ENCODE measurements at regions not wholly inside any gene's neighbourhood (a gene's known extent, or its start where the extent isn't known, plus 50 kb on each side); places are given as distances from the start of the nearest gene placed in this dataset.
"Not testable (repeated sequence)": the region's sequence is repeated elsewhere in the genome, so short reads cannot be mapped to it uniquely, and the experiment has no call there.

DNA sequence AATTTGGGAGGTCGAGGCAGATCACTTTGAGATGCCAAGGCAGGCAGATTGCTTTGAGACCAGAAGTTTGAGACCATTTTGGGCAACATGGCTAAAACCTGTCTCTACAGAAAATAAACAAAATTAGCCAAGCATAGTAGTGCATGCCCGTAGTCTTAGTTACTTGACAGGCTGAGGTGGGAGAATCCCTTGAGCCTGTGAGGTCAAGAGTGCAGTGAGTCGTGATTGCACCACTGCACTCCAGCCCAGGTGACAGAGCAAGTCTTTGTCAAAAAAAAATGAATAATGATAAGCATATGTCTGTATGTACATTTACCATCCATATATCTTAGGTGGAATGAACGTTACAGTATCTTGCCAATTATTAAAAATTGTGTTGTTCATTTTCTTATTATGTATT lies 2447.7 kb downstream of the PCDH9 start:
- DNase-seq (ENCODE audit: low spot score): no peak

GRCh38 chr13:64778002-64778401 lies 2452.1 kb downstream of the PCDH9 start:
- no peak for DNase-seq (ENCODE audit: low spot score)

GRCh38 chr13:64774915-64775314 lies 2455.2 kb downstream of the PCDH9 start:
- no peak for DNase-seq (ENCODE audit: low spot score)

DNA sequence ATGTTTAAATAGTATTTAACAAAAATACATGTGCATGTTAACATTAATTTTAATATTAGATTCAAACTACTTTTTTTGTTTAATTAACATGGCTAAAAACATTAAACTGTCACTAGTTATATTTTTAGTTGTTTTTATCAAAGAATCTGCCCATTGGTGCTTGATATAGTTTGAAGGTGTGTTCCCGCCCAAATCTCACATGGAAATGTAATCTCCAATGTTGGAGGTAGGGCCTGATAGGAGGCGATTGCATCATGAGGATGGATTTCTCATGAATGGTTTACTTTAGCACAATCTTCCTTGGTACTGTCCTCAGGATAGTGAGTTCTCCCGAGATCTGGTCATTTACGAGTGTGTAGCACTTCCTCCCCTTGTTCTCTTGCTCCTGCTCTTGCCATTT lies 2459.4 kb downstream of the PCDH9 start:
- DNase-seq (ENCODE audit: low spot score): no peak

DNA sequence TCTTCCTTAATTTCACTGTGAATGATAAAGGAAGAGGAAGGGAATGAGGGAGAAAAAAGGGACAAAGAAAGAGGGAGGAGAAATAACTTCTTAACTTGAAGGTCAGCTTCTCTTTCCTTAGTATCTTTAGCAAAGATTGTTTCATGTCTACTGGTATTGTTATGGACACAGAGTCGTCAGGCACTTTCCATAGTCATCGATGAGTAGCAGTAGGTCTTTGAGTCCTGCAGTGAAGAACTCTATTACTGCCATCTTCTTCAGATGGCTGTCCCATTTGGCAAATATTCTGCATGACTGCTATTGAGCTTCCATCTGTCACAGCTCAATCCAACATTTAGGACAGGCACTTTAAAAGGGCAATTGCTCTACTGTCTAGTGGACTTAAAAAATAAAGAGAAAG lies 2463.1 kb downstream of the PCDH9 start:
- no peak for DNase-seq (ENCODE audit: low spot score)

- no peak for DNase-seq (ENCODE audit: low spot score)
Observed at GRCh38 chr13:64765636-64766035, 2464.5 kb downstream of the PCDH9 start.

DNA sequence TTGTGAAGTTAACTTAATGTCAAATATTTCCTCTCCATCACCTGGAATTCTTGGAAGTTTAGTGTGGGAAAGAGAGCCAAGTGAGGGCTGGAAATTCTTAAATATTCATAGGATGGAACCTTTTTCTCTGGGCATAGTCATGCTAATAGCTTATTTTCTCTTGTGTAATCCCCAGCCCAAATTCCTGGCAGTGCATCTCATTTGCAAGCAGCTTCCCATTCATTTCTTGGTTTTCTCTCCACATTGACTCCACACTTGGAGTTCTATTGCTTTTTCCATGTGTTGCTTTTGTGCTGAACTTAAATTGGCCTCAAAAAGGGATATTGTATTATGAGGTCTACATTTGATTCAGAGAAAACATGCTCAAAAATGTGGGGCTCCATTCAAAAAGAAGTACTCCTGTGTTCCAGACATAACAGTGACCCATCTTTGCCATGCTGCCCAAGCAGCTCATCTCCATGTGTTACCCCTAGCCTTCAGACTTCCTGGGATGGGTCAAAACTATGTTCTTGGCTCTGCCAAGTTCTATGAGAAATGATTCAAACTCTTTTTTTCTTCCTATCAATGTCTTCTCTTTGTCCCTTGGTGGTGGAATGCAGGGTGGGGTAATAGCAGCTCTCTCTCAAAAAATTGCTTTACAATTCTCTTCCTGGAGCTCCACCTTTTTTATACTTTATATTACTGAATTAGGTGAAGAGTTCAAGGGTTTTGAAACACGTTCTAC lies 2471.5 kb downstream of the PCDH9 start:
- peak; percentile 13 for DNase-seq (ENCODE audit: low spot score)

GRCh38 chr13:64756621-64757020 lies 2473.5 kb downstream of the PCDH9 start:
- no peak for DNase-seq (ENCODE audit: low spot score)

DNA sequence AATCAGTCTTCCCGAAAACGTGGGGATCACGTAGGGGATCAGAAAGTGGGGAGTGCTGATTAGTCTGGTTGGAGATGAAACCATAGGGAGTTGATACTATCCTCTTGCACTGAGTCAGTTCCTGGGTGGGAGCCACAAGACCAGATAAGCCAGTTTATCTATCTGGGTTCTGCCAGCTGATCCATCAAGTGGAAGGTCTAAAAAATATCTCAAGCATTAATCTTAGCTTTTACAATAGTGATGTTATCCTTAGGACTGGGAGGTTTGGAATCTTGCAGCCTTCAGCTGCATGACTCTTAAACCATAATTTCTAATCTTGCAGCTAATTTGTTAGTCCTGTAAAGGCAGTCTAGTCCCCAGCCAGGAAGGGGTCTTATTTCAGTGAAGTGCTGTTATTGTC lies 2474.2 kb downstream of the PCDH9 start:
- no peak for DNase-seq (ENCODE audit: low spot score)

DNA sequence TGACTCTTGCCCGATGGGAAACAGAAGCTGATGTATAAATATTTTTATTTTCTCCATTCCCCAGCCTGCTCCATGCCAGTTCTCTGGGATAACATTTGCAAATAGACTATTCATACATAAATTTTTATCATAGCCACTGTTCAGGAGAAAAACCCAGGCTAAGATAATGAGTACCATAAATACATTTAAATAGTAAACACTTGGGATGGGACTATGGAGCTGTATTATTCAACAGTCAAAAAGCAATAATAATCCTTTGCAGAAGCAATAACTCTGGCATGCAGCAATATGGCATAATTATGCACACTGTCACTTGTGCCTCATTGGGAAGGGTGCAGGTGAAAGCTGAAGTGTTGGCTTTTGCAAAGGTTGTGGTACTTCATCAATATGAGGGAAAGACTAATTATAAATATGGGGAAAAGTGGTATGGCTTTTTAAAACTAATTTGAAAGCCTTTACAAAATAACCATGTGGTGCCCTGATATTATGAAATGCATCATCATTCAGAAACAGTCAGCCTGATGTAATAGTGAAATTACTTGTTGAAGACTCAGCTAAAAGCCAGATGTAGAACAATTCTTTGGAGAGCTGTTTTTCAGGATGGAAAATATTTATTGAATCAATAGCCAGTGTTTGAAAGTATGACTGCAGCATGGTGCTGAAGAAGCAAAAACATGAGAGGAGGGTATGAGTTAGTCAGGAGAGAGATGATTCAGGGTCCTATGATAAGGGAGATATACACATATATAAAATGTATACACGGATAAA lies 2476.7 kb downstream of the PCDH9 start:
- peak; percentile 6 for DNase-seq (ENCODE audit: low spot score)

GRCh38 chr13:64749301-64749700 lies 2480.8 kb downstream of the PCDH9 start:
- DNase-seq (ENCODE audit: low spot score): no peak

- DNase-seq (ENCODE audit: low spot score): no peak
Observed at GRCh38 chr13:64746845-64747244, 2483.3 kb downstream of the PCDH9 start.

- no peak for DNase-seq (ENCODE audit: low spot score)
Observed at GRCh38 chr13:64740493-64740892, 2489.6 kb downstream of the PCDH9 start.

DNA sequence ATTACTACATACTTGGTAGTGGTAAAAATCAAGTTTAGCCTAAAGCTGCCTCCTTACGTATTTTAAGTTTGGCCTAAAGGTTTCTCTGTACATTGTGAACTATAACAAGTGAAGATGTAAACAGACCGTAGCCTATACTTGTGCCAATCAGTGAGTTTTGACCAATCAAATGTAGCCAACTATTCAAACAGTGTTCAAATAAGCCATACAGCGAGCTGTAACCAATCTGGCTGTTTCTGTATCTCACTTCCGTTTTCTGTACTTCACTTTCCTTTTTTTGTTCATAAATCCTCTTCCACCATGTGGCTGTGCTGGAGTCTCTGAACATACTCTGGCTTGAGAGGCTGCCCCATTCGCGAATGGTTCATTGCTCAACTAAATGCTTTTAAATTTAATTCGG lies 2504.6 kb downstream of the PCDH9 start:
- no peak for DNase-seq (ENCODE audit: low spot score)

GRCh38 chr13:64723724-64724123 lies 2506.4 kb downstream of the PCDH9 start:
- peak; percentile 77 for DNase-seq (ENCODE audit: low spot score)

- DNase-seq (ENCODE audit: low spot score): no peak
Observed at GRCh38 chr13:64718116-64718515, 2512.0 kb downstream of the PCDH9 start.

- no peak for DNase-seq (ENCODE audit: low spot score)
Observed at GRCh38 chr13:64716936-64717335, 2513.2 kb downstream of the PCDH9 start.

DNA sequence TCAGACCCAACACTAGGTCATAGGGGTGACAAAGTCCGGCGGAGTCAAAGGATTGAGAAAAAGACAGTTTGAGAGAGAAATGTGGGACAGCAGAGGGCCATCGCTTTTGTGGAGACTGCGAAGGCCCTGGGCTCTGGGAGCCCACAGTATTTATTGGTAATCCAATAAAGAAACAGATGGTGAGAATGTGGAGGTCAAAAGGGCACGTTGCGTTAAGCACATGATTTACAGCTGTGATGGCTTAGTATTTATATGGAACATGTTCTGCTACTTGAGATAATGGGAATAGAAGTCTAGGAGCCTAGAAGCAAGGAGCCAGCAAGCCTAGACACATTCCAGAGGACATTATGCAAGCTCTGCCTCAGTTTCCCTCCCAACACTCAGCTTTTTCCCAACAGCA lies 2521.1 kb downstream of the PCDH9 start:
- no peak for DNase-seq (ENCODE audit: low spot score)

GRCh38 chr13:64704121-64704649 lies 2526.0 kb downstream of the PCDH9 start:
- DNase-seq (ENCODE audit: low spot score): no peak

DNA sequence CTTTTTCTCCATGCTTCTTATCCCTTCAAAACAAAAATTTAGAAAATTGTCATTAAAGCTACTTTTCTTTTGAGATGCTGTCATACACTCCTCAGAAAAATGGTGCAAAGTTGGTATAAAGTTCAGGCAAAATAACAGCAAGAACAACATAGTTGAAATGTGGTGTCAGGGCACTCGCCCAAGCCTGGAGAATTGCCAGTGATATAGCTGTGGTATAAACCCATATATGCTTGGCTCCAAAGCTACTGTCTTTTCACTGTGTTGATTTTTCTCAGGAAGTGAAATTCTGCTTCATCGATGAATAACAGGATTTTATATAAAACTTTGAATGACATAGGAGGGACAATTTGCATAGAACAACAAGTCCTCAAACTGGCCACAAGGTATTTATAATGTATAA lies 2532.9 kb downstream of the PCDH9 start:
- DNase-seq (ENCODE audit: low spot score): no peak

DNA sequence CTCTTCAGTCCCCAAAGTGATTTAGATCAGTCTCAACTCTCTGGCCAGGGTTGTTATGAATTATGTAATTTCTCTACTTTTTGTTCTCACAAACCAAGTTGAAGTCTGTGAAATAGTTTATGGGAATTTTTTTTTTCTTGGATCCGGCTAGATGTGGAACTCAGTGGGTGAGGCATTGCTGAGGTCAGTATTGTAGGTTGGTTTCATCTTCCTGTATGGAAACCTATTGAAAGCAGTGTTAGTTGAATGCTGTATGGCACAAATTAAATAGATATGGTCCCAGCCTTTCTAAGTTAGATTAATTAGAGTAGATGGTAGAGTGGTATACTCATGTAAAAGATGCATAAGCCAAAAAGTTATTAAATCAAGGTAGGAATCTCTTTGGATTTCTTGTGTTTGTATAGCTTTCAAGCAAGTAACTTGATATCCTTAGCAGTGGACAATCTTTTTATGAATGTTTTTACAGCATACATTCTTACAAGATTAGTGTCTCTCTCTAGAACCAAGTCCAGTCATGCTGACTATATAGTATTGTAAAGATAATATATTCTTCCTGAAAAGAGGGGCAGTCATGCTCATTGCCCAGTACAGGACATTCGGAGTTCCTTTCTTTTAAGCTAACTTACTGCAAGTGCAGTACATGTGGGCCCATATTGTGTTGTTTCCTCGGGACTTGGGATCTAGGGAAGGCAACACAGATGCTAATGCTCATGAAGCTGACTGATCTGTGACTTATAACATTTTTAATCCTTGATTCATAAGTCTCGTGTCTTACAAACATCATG lies 2541.1 kb downstream of the PCDH9 start:
- DNase-seq (ENCODE audit: low spot score): peak; percentile 1

GRCh38 chr13:64686536-64686935 lies 2543.6 kb downstream of the PCDH9 start:
- not testable (repeated sequence) for DNase-seq (ENCODE audit: low spot score)

All from AG08395 (cell line).